Activated naive CD8-positive, alpha-beta T cell treated with anti-CD3 and anti-CD28 coated beads, Interleukin-2, amount 10 ng/mL, durations not matched to agents 7 days and 5 days (primary cell): ENCODE measurements at regions not wholly inside any gene's neighbourhood (a gene's known extent, or its start where the extent isn't known, plus 50 kb on each side); places are given as distances from the start of the nearest gene placed in this dataset.

ENCODE experiments used
- ATAC-seq: fragments of 150-1000 bp; cut with Tn5 transposase; one replicate; pipeline ENCODE4 v1.10.0; 2021; ENCODE audit warnings: low read depth, moderate library complexity
- POLR2A ChIA-PET: fragments of 350-600 bp; sonication (Branson Sonifier 250); formaldehyde crosslinking; loops from one replicate; lab custom pipeline; 2021; ENCODE audit warnings: antibody characterized with exemption; lab: Charles Lee
- DNase-seq: peaks from one replicate; pipeline ENCODE4 v3.0.0; 2021
- H3K27ac Mint-ChIP-seq: one replicate; pipeline ENCODE4 v1.8.0; 2022; ENCODE audit warnings: mild to moderate bottlenecking, mixed read lengths
- H3K27me3 Mint-ChIP-seq: one replicate; pipeline ENCODE4 v1.8.0; 2022; ENCODE audit warnings: mild to moderate bottlenecking, moderate library complexity, mixed read lengths
- H3K36me3 Mint-ChIP-seq: one replicate; pipeline ENCODE4 v1.8.0; 2021; ENCODE audit warnings: mild to moderate bottlenecking, mixed read lengths
- H3K4me1 Mint-ChIP-seq: one replicate; pipeline ENCODE4 v1.8.0; 2021; ENCODE audit warnings: mixed read lengths
- H3K4me3 Mint-ChIP-seq: one replicate; pipeline ENCODE4 v1.8.0; 2022; ENCODE audit warnings: mild to moderate bottlenecking, moderate library complexity, mixed read lengths
- H3K9me3 Mint-ChIP-seq: one replicate; pipeline ENCODE4 v1.8.0; 2021; ENCODE audit warnings: mixed read lengths

- Mint-ChIP-seq H3K27me3 (no peaks in the 10 kb centered on the region), H3K4me1 (no peaks in the 10 kb centered on the region), H3K4me3 (no peak overlapping the region), H3K27ac (no peak overlapping the region), H3K36me3 (no peaks in the 10 kb centered on the region), H3K9me3 (peaks cover 4% of the 10 kb centered on the region)
- no peak for DNase-seq
- POLR2A ChIA-PET: no interaction called here
- ATAC-seq: no peak
Observed at GRCh38 chr12:87163122-87163521, 866.1 kb downstream of the C12orf50 start.

GRCh38 chr12:87160848-87161601, 868.2 kb downstream of the C12orf50 start:
- POLR2A ChIA-PET: no interaction called here
- Mint-ChIP-seq H3K4me1 (no peaks in the 10 kb centered on the region), H3K4me3 (no peak overlapping the region), H3K27me3 (no peaks in the 10 kb centered on the region), H3K9me3 (peaks cover 4% of the 10 kb centered on the region), H3K36me3 (no peaks in the 10 kb centered on the region), H3K27ac (no peak overlapping the region)
- ATAC-seq: no peak
- DNase-seq: no peak

- Mint-ChIP-seq H3K4me1 (no peaks in the 10 kb centered on the region), H3K9me3 (no peaks in the 10 kb centered on the region), H3K27ac (no peak overlapping the region), H3K36me3 (no peaks in the 10 kb centered on the region), H3K27me3 (no peaks in the 10 kb centered on the region), H3K4me3 (no peak overlapping the region)
- DNase-seq (no peak), ATAC-seq (no peak)
- POLR2A ChIA-PET: no interaction called here
Observed at GRCh38 chr12:87157791-87158190, 871.4 kb downstream of the C12orf50 start.

- no peak overlapping the region for H3K4me3 Mint-ChIP-seq
- no peaks in the 10 kb centered on the region for H3K36me3 Mint-ChIP-seq
- ATAC-seq: no peak
- H3K27ac Mint-ChIP-seq: no peak overlapping the region
- DNase-seq: no peak
- POLR2A ChIA-PET: no interaction called here
- no peaks in the 10 kb centered on the region for H3K4me1 Mint-ChIP-seq
- H3K9me3 Mint-ChIP-seq: peaks cover 2% of the 10 kb centered on the region
- no peaks in the 10 kb centered on the region for H3K27me3 Mint-ChIP-seq
Observed at GRCh38 chr12:87155621-87156020, 873.6 kb downstream of the C12orf50 start.

GRCh38 chr12:87152841-87153528, 876.2 kb downstream of the C12orf50 start:
- Mint-ChIP-seq H3K9me3 (peaks cover 4% of the 10 kb centered on the region), H3K27me3 (no peaks in the 10 kb centered on the region), H3K4me1 (no peaks in the 10 kb centered on the region), H3K4me3 (no peak overlapping the region), H3K27ac (no peak overlapping the region), H3K36me3 (no peaks in the 10 kb centered on the region)
- no peak for DNase-seq
- POLR2A ChIA-PET: no interaction called here
- no peak for ATAC-seq

- H3K4me1 Mint-ChIP-seq: no peaks in the 10 kb centered on the region
- H3K36me3 Mint-ChIP-seq: no peaks in the 10 kb centered on the region
Observed at GRCh38 chr12:87152075-87152474, 877.1 kb downstream of the C12orf50 start.

GRCh38 chr12:87150969-87151662, 878.1 kb downstream of the C12orf50 start:
- DNase-seq: no peak
- POLR2A ChIA-PET: no interaction called here
- no peak for ATAC-seq
- H3K27ac Mint-ChIP-seq: no peak overlapping the region
- H3K4me3 Mint-ChIP-seq: no peak overlapping the region
- H3K36me3 Mint-ChIP-seq: no peaks in the 10 kb centered on the region
- no peaks in the 10 kb centered on the region for H3K4me1 Mint-ChIP-seq
- H3K27me3 Mint-ChIP-seq: no peaks in the 10 kb centered on the region
- peaks cover 4% of the 10 kb centered on the region for H3K9me3 Mint-ChIP-seq

More at GRCh38 chr12:87152075-87152474, 877.1 kb downstream of the C12orf50 start:
- POLR2A ChIA-PET: no interaction called here
- ATAC-seq (no peak), DNase-seq (no peak)
- Mint-ChIP-seq H3K4me3 (no peak overlapping the region), H3K9me3 (peaks cover 4% of the 10 kb centered on the region), H3K27ac (no peak overlapping the region), H3K27me3 (no peaks in the 10 kb centered on the region)

- Mint-ChIP-seq H3K36me3 (no peaks in the 10 kb centered on the region), H3K27me3 (no peaks in the 10 kb centered on the region), H3K27ac (no peak overlapping the region), H3K9me3 (peaks cover 1% of the 10 kb centered on the region), H3K4me3 (no peak overlapping the region), H3K4me1 (no peaks in the 10 kb centered on the region)
- ATAC-seq (no peak), DNase-seq (no peak)
- POLR2A ChIA-PET: no interaction called here
Observed at GRCh38 chr12:87142342-87142741, 886.2 kb upstream of the MGAT4C start.

GRCh38 chr12:87141091-87141490, 884.9 kb upstream of the MGAT4C start:
- POLR2A ChIA-PET: no interaction called here
- DNase-seq (no peak), ATAC-seq (no peak)
- H3K4me1 Mint-ChIP-seq: no peaks in the 10 kb centered on the region
- peaks cover 1% of the 10 kb centered on the region for H3K9me3 Mint-ChIP-seq
- no peaks in the 10 kb centered on the region for H3K36me3 Mint-ChIP-seq
- H3K4me3 Mint-ChIP-seq: no peak overlapping the region
- H3K27me3 Mint-ChIP-seq: no peaks in the 10 kb centered on the region
- no peak overlapping the region for H3K27ac Mint-ChIP-seq

GRCh38 chr12:87140262-87140661, 884.1 kb upstream of the MGAT4C start:
- Mint-ChIP-seq H3K9me3 (peaks cover 1% of the 10 kb centered on the region), H3K4me3 (no peak overlapping the region), H3K27me3 (no peaks in the 10 kb centered on the region), H3K27ac (no peak overlapping the region), H3K36me3 (no peaks in the 10 kb centered on the region), H3K4me1 (no peaks in the 10 kb centered on the region)
- no peak for DNase-seq
- POLR2A ChIA-PET: no interaction called here
- no peak for ATAC-seq

GRCh38 chr12:87137220-87137619, 881.0 kb upstream of the MGAT4C start:
- no peak overlapping the region for H3K27ac Mint-ChIP-seq
- ATAC-seq: no peak
- no peak overlapping the region for H3K4me3 Mint-ChIP-seq
- no peaks in the 10 kb centered on the region for H3K9me3 Mint-ChIP-seq
- H3K36me3 Mint-ChIP-seq: no peaks in the 10 kb centered on the region
- no peak for DNase-seq
- POLR2A ChIA-PET: no interaction called here
- H3K4me1 Mint-ChIP-seq: no peaks in the 10 kb centered on the region
- no peaks in the 10 kb centered on the region for H3K27me3 Mint-ChIP-seq

GRCh38 chr12:87136330-87136976, 880.3 kb upstream of the MGAT4C start:
- Mint-ChIP-seq H3K27ac (no peak overlapping the region), H3K4me1 (no peaks in the 10 kb centered on the region), H3K4me3 (no peak overlapping the region), H3K9me3 (no peaks in the 10 kb centered on the region), H3K27me3 (no peaks in the 10 kb centered on the region), H3K36me3 (no peaks in the 10 kb centered on the region)
- DNase-seq: no peak
- ATAC-seq: no peak
- POLR2A ChIA-PET: no interaction called here

GRCh38 chr12:87127272-87127671, 871.1 kb upstream of the MGAT4C start:
- peaks cover 5% of the 10 kb centered on the region for H3K9me3 Mint-ChIP-seq
- H3K27ac Mint-ChIP-seq: no peak overlapping the region
- H3K36me3 Mint-ChIP-seq: no peaks in the 10 kb centered on the region
- H3K4me1 Mint-ChIP-seq: no peaks in the 10 kb centered on the region
- ATAC-seq: no peak
- POLR2A ChIA-PET: no interaction called here
- no peaks in the 10 kb centered on the region for H3K27me3 Mint-ChIP-seq
- DNase-seq: no peak
- no peak overlapping the region for H3K4me3 Mint-ChIP-seq
